Cardiac muscle cell (in vitro differentiated cells and primary cell): ENCODE measurements at regions not wholly inside any gene's neighbourhood (a gene's known extent, or its start where the extent isn't known, plus 50 kb on each side); places are given as distances from the start of the nearest gene placed in this dataset.

Experiments
- DNase-seq, 2 donors: peaks; one replicate each; pipeline versions ENCODE4 v3.0.0 to v3.0.0-alpha.2; 2010 to 2017; ENCODE audit warnings: low read depth in 1 of 2, low spot score in 1 of 2
- H3K27ac ChIP-seq: fragments of 200-600 bp; sonication (generic); 2 replicates; pipeline ENCODE4 v1.5.1; 2016
- H3K27me3 ChIP-seq: fragments of 200-600 bp; sonication (generic); 2 replicates; pipeline ENCODE4 v1.6.0; 2016; ENCODE audit warnings: control low read depth
- H3K36me3 ChIP-seq: fragments of 200-600 bp; sonication (generic); 2 replicates; pipeline ENCODE4 v1.5.1; 2016; ENCODE audit warnings: control low read depth
- H3K4me1 ChIP-seq: fragments of 200-600 bp; sonication (generic); 2 replicates; pipeline ENCODE4 v1.8.1; 2017; ENCODE audit warnings: low read depth, mild to moderate bottlenecking, mixed run types
- H3K4me3 ChIP-seq: fragments of 200-600 bp; sonication (generic); 2 replicates; pipeline ENCODE4 v1.5.1; 2016; ENCODE audit warnings: mild to moderate bottlenecking
- H3K9me3 ChIP-seq: fragments of 200-600 bp; sonication (generic); 2 replicates; pipeline ENCODE4 v1.5.1; 2017; ENCODE audit warnings: low read depth, mild to moderate bottlenecking, control low read depth
- TF ChIP-seq, protein P1 (sequence below): IDR thresholded peaks from 2 replicates; pipeline ENCODE4 v1.5.1; 2012; ENCODE audit warnings: low read depth, mild to moderate bottlenecking, low read length

GRCh38 chr20:59422872-59423544 lies 122.6 kb downstream of the EDN3 start:
- no peaks in the 10 kb centered on the region for H3K9me3 ChIP-seq
- H3K36me3 ChIP-seq = no peaks in the 10 kb centered on the region
- H3K27me3 ChIP-seq = no peaks in the 10 kb centered on the region
- no peak for DNase-seq
- no peak overlapping the region for H3K27ac ChIP-seq
- no peaks in the 10 kb centered on the region for H3K4me1 ChIP-seq
- no peak overlapping the region for H3K4me3 ChIP-seq
- TF ChIP-seq, protein P1, sequence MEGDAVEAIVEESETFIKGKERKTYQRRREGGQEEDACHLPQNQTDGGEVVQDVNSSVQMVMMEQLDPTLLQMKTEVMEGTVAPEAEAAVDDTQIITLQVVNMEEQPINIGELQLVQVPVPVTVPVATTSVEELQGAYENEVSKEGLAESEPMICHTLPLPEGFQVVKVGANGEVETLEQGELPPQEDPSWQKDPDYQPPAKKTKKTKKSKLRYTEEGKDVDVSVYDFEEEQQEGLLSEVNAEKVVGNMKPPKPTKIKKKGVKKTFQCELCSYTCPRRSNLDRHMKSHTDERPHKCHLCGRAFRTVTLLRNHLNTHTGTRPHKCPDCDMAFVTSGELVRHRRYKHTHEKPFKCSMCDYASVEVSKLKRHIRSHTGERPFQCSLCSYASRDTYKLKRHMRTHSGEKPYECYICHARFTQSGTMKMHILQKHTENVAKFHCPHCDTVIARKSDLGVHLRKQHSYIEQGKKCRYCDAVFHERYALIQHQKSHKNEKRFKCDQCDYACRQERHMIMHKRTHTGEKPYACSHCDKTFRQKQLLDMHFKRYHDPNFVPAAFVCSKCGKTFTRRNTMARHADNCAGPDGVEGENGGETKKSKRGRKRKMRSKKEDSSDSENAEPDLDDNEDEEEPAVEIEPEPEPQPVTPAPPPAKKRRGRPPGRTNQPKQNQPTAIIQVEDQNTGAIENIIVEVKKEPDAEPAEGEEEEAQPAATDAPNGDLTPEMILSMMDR = no peak

GRCh38 chr20:59424976-59425375 lies 124.6 kb downstream of the EDN3 start:
- Histone ChIP-seq H3K9me3 (no peaks in the 10 kb centered on the region), H3K27ac (no peak overlapping the region), H3K36me3 (no peaks in the 10 kb centered on the region), H3K27me3 (no peaks in the 10 kb centered on the region), H3K4me1 (no peaks in the 10 kb centered on the region), H3K4me3 (no peak overlapping the region)
- TF ChIP-seq, protein P1 = no peak
- no peak for DNase-seq

- Histone ChIP-seq H3K36me3 (no peaks in the 10 kb centered on the region), H3K4me3 (no peak overlapping the region), H3K4me1 (no peaks in the 10 kb centered on the region), H3K9me3 (no peaks in the 10 kb centered on the region), H3K27ac (no peak overlapping the region), H3K27me3 (no peaks in the 10 kb centered on the region)
- no peak for DNase-seq
- TF ChIP-seq, protein P1 = no peak
Measured at GRCh38 chr20:59425572-59425971, 125.2 kb downstream of the EDN3 start.

DNA sequence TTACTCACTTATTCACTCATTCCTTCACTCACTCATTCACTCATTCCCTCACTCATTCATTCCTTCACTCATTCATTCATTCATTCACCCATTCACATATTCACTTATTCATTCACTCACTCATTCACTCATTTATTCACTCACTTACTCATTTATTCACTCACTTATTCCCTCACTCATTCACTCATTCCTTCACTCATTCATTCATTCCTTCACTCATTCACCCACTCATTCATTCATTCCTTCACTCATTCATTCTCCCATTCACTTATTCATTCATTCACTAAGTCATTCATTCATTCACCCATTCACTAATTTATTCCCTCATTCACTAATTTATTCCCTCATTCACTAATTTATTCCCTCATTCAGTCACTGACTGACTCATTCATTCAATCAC lies 127.6 kb downstream of the EDN3 start:
- no peaks in the 10 kb centered on the region for H3K27me3 ChIP-seq
- DNase-seq = no peak
- TF ChIP-seq, protein P1 = no peak
- no peaks in the 10 kb centered on the region for H3K9me3 ChIP-seq
- H3K36me3 ChIP-seq = no peaks in the 10 kb centered on the region
- H3K27ac ChIP-seq = no peak overlapping the region
- H3K4me3 ChIP-seq = no peak overlapping the region
- no peaks in the 10 kb centered on the region for H3K4me1 ChIP-seq

DNA sequence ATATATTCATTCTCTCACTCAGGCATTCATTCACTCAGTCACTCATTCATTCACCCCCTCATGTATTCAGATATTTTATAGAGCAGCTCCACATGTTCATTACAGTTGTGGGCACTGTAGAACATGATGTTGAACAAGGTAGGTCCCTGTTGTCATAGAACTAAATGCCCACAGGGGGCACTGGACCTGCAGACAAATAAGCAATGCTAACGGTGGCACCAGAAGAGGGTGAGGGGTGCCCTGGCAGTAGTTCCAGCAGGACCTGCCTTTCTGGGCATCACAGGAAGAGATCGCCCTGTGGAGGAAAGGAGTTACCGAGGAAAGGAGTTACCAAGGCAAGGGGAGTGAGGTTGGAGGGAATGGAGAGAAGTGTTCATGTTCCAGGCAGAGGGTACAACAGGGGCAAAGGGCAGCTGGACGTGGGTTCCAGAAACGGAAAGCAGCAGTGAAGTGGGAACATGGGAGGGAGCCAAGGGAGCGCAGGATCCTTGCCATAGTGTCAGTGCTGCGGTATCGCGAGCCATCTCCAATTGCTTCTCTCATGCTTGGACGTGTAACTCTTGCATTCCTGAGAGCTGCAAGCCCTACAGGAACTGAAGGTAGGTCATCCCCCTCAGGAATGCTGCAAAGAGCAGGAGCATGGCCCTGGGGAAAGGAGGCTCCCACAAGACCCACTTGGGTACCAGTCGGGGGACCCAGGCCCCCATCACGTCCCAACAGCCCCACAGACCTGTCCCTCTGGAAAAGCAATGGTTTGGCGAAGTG lies 128.2 kb downstream of the EDN3 start:
- H3K4me1 ChIP-seq = no peaks in the 10 kb centered on the region

More for the DNA sequence above, 128.2 kb downstream of the EDN3 start:
- TF ChIP-seq, protein P1 = no peak
- no peak overlapping the region for H3K4me3 ChIP-seq
- H3K9me3 ChIP-seq = no peaks in the 10 kb centered on the region
- H3K27me3 ChIP-seq = no peaks in the 10 kb centered on the region
- no peak for DNase-seq
- H3K27ac ChIP-seq = no peak overlapping the region
- no peaks in the 10 kb centered on the region for H3K36me3 ChIP-seq
